NT2/D1 (cell line): ENCODE measurements at regions not wholly inside any gene's neighbourhood (a gene's known extent, or its start where the extent isn't known, plus 50 kb on each side); places are given as distances from the start of the nearest gene placed in this dataset.

Experiments
- SUZ12 ChIP-seq: IDR thresholded peaks from 2 replicates; pipeline ENCODE4 v1.6.1; 2011; ENCODE audit not compliant: insufficient read length, insufficient read depth; ENCODE audit errors: extremely low read depth
- YY1 ChIP-seq: IDR thresholded peaks from 2 replicates; pipeline ENCODE4 v1.6.1; 2011; ENCODE audit not compliant: insufficient read length, insufficient read depth
- ZNF274 ChIP-seq: IDR thresholded peaks from 2 replicates; pipeline ENCODE4 v1.6.1; 2011; ENCODE audit warnings: mild to moderate bottlenecking, low read depth, low read length

GRCh38 chr12:107568718-107569117 is 116.9 kb upstream of the PWP1 start:
- no peak for TF ChIP-seq YY1
- no peak for TF ChIP-seq SUZ12
- no peak for TF ChIP-seq ZNF274
